Osteoblast (primary cell): ENCODE measurements at regions not wholly inside any gene's neighbourhood (a gene's known extent, or its start where the extent isn't known, plus 50 kb on each side); places are given as distances from the start of the nearest gene placed in this dataset.
A peak's percentile ranks its signal among the peaks of the same experiment; 100 is the strongest.

Experiments used
- DNase-seq: peaks from one replicate; pipeline ENCODE4 v3.0.0; 2011; ENCODE audit warnings: low spot score, mixed read lengths; ENCODE audit not compliant: insufficient read length; ENCODE audit errors: missing footprints
- H2AFZ ChIP-seq: 2 replicates; pipeline ENCODE4 v1.6.0; 2011; ENCODE audit warnings: mild to moderate bottlenecking, low read length
- H3K27ac ChIP-seq: 2 replicates; pipeline ENCODE4 v1.5.1; 2011; ENCODE audit warnings: mild to moderate bottlenecking, low read depth, low read length, moderate library complexity
- H3K27me3 ChIP-seq: 2 replicates; pipeline ENCODE4 v1.6.0; 2012; ENCODE audit warnings: mild to moderate bottlenecking, control low read depth, inconsistent platforms, low read length, moderate library complexity; ENCODE audit not compliant: insufficient read depth
- H3K36me3 ChIP-seq: 2 replicates; pipeline ENCODE4 v1.5.1; 2011; ENCODE audit warnings: mild to moderate bottlenecking, low read length, control low read depth, moderate library complexity; ENCODE audit not compliant: insufficient read depth
- H3K4me1 ChIP-seq: 2 replicates; pipeline ENCODE4 v1.5.1; 2011; ENCODE audit warnings: mild to moderate bottlenecking, low read length, control low read depth, moderate library complexity; ENCODE audit not compliant: insufficient read depth
- H3K4me2 ChIP-seq: 2 replicates; pipeline ENCODE4 v1.6.0; 2011; ENCODE audit warnings: mild to moderate bottlenecking, low read length; ENCODE audit not compliant: insufficient read depth
- H3K4me3 ChIP-seq: fragments of 200-600 bp; sonication (generic); 3 replicates; pipeline ENCODE4 v1.5.1; 2012; ENCODE audit warnings: mild to moderate bottlenecking, low read length, inconsistent platforms; ENCODE audit not compliant: insufficient read depth
- H3K79me2 ChIP-seq: 2 replicates; pipeline ENCODE4 v1.6.0; 2012; ENCODE audit warnings: mild to moderate bottlenecking, low read length, control low read depth, inconsistent platforms; ENCODE audit not compliant: insufficient read depth
- H3K9me3 ChIP-seq: 2 replicates; pipeline ENCODE4 v1.5.1; 2011; ENCODE audit warnings: low read depth, low read length, control low read depth
- H4K20me1 ChIP-seq: 2 replicates; pipeline ENCODE4 v1.6.0; 2012; ENCODE audit warnings: mild to moderate bottlenecking, low read length, control low read depth; ENCODE audit not compliant: insufficient read depth
- TF ChIP-seq, protein P1 (sequence below): IDR thresholded peaks from 2 replicates; pipeline ENCODE4 v1.5.1; 2011; ENCODE audit warnings: mild to moderate bottlenecking, low read depth, low read length, moderate library complexity; ENCODE audit errors: extremely low read depth

GRCh38 chr14:55891692-55892091 is 226.5 kb upstream of the PELI2 start:
- no peaks in the 10 kb centered on the region for H3K36me3 ChIP-seq
- no peak for DNase-seq
- TF ChIP-seq, protein P1, sequence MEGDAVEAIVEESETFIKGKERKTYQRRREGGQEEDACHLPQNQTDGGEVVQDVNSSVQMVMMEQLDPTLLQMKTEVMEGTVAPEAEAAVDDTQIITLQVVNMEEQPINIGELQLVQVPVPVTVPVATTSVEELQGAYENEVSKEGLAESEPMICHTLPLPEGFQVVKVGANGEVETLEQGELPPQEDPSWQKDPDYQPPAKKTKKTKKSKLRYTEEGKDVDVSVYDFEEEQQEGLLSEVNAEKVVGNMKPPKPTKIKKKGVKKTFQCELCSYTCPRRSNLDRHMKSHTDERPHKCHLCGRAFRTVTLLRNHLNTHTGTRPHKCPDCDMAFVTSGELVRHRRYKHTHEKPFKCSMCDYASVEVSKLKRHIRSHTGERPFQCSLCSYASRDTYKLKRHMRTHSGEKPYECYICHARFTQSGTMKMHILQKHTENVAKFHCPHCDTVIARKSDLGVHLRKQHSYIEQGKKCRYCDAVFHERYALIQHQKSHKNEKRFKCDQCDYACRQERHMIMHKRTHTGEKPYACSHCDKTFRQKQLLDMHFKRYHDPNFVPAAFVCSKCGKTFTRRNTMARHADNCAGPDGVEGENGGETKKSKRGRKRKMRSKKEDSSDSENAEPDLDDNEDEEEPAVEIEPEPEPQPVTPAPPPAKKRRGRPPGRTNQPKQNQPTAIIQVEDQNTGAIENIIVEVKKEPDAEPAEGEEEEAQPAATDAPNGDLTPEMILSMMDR = no peak
- no peak overlapping the region for H3K4me2 ChIP-seq
- no peaks in the 10 kb centered on the region for H4K20me1 ChIP-seq
- no peaks in the 10 kb centered on the region for H3K79me2 ChIP-seq
- no peak overlapping the region for H3K4me3 ChIP-seq
- H3K4me1 ChIP-seq = no peaks in the 10 kb centered on the region
- no peak overlapping the region for H2AFZ ChIP-seq
- H3K9me3 ChIP-seq = no peaks in the 10 kb centered on the region
- H3K27me3 ChIP-seq = peaks cover 8% of the 10 kb centered on the region
- no peak overlapping the region for H3K27ac ChIP-seq

- no peak overlapping the region for H3K27ac ChIP-seq
- TF ChIP-seq, protein P1 = no peak
- no peaks in the 10 kb centered on the region for H3K4me1 ChIP-seq
- no peak overlapping the region for H3K4me3 ChIP-seq
- DNase-seq = no peak
- H3K27me3 ChIP-seq = peaks cover 6% of the 10 kb centered on the region
- H3K36me3 ChIP-seq = no peaks in the 10 kb centered on the region
- H3K79me2 ChIP-seq = no peaks in the 10 kb centered on the region
- no peak overlapping the region for H2AFZ ChIP-seq
- H4K20me1 ChIP-seq = no peaks in the 10 kb centered on the region
- H3K4me2 ChIP-seq = no peak overlapping the region
- H3K9me3 ChIP-seq = no peaks in the 10 kb centered on the region
Observed at GRCh38 chr14:55892906-55893305, 225.3 kb upstream of the PELI2 start.

DNA sequence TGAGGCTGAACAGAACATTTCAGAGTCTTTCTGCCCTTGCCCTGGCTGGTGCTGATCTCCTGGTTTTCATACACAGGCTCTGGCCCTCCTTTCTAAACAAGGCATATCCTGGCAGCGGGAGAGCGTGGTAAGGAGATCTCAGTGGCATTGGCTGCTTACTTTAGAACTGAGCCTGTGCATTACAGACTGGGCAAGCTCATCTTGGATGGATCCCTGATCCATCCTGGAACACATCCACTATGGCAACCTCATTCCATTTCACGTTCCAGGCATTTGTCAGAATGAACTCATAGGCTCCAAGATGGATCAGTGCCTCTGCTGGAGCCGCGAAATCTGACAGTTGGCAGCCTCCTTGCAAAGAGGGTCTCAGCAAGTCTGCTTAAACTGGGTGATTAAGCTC is 224.5 kb upstream of the PELI2 start:
- DNase-seq = peak; percentile 17
- no peak overlapping the region for H2AFZ ChIP-seq
- H3K27ac ChIP-seq = no peak overlapping the region
- TF ChIP-seq, protein P1 = no peak
- H3K27me3 ChIP-seq = peaks cover 6% of the 10 kb centered on the region
- H3K4me1 ChIP-seq = no peaks in the 10 kb centered on the region
- H3K4me2 ChIP-seq = no peak overlapping the region
- H3K79me2 ChIP-seq = no peaks in the 10 kb centered on the region
- H3K9me3 ChIP-seq = no peaks in the 10 kb centered on the region
- H4K20me1 ChIP-seq = no peaks in the 10 kb centered on the region
- no peak overlapping the region for H3K4me3 ChIP-seq
- no peaks in the 10 kb centered on the region for H3K36me3 ChIP-seq

- peaks cover 5% of the 10 kb centered on the region for H3K4me1 ChIP-seq
- peaks cover under 1% of the 10 kb centered on the region for H3K27me3 ChIP-seq
- no peaks in the 10 kb centered on the region for H3K79me2 ChIP-seq
- DNase-seq = no peak
- no peaks in the 10 kb centered on the region for H3K9me3 ChIP-seq
- no peaks in the 10 kb centered on the region for H3K36me3 ChIP-seq
- no peak overlapping the region for H3K27ac ChIP-seq
- no peak overlapping the region for H3K4me2 ChIP-seq
- H2AFZ ChIP-seq = no peak overlapping the region
- TF ChIP-seq, protein P1 = no peak
- no peaks in the 10 kb centered on the region for H4K20me1 ChIP-seq
- no peak overlapping the region for H3K4me3 ChIP-seq
Observed at GRCh38 chr14:55897031-55897430, 221.2 kb upstream of the PELI2 start.
